Calu3 (cell line): ENCODE measurements at regions not wholly inside any gene's neighbourhood (a gene's known extent, or its start where the extent isn't known, plus 50 kb on each side); places are given as distances from the start of the nearest gene placed in this dataset.

ENCODE experiments used
- BruUV-seq: library from RNA; stranded (reverse); fragments of 400-500 nt; replicated peaks from 2 replicates; lab custom pipeline; 2021; lab: Mats Ljungman, UMichigan
- CTCF ChIA-PET: fragments of 300-600 bp; sonication (Branson Sonifier 250); formaldehyde crosslinking; loops from one replicate; lab custom pipeline; 2022; ENCODE audit warnings: antibody characterized with exemption; lab: Charles Lee
- DNase-seq: peaks from one replicate; pipeline ENCODE4 v3.0.0; 2022
- H3K27ac Mint-ChIP-seq: one replicate; pipeline ENCODE4 v1.8.0; 2022; ENCODE audit warnings: mixed read lengths; ENCODE audit not compliant: unreplicated experiment
- H3K27me3 Mint-ChIP-seq: one replicate; pipeline ENCODE4 v1.8.0; 2022; ENCODE audit warnings: mixed read lengths; ENCODE audit not compliant: unreplicated experiment
- H3K36me3 Mint-ChIP-seq: one replicate; pipeline ENCODE4 v1.8.0; 2022; ENCODE audit warnings: mild to moderate bottlenecking, moderate library complexity, mixed read lengths; ENCODE audit not compliant: insufficient read depth, unreplicated experiment
- H3K4me1 Mint-ChIP-seq: one replicate; pipeline ENCODE4 v1.8.0; 2022; ENCODE audit warnings: mild to moderate bottlenecking, low read depth, mixed read lengths; ENCODE audit not compliant: unreplicated experiment
- H3K4me3 Mint-ChIP-seq: one replicate; pipeline ENCODE4 v1.8.0; 2022; ENCODE audit warnings: mild to moderate bottlenecking, low read depth, moderate library complexity, mixed read lengths; ENCODE audit not compliant: unreplicated experiment
- H3K9me3 Mint-ChIP-seq: one replicate; pipeline ENCODE4 v1.8.0; 2022; ENCODE audit warnings: low read depth, mixed read lengths; ENCODE audit not compliant: unreplicated experiment
- intact Hi-C: fragments of 100-400 bp; cut with micrococcal nuclease; formaldehyde crosslinking; loops from one replicate; pipeline ENCODE4 v1.10.0; 2022; ENCODE audit not compliant: unreplicated experiment
- TF ChIP-seq, protein P1 (sequence below): fragments of 200-600 bp; IDR thresholded peaks from one replicate; pipeline ENCODE4 v1.8.0; 2022; ENCODE audit warnings: antibody characterized with exemption; ENCODE audit not compliant: unreplicated experiment

DNA sequence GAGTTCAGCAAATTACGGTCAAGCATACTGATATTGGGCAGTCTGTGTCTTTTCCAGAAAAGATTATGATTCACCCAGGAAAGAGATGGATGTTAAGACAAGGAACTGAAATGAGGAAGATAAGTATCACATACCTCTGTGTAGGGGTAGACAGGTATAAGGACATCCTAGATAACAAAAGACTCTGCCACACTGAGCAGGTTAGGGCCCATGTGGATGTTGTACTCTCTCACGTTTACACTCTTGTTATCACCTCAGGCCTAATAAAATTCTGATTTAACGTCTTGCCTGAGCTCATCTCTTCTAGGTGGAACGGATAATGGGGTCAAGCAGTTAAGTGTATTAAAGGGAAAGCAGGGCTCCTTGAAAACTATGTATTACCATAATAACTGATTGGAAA lies 2480.8 kb downstream of the PCDH9 start:
- TF ChIP-seq, protein P1, sequence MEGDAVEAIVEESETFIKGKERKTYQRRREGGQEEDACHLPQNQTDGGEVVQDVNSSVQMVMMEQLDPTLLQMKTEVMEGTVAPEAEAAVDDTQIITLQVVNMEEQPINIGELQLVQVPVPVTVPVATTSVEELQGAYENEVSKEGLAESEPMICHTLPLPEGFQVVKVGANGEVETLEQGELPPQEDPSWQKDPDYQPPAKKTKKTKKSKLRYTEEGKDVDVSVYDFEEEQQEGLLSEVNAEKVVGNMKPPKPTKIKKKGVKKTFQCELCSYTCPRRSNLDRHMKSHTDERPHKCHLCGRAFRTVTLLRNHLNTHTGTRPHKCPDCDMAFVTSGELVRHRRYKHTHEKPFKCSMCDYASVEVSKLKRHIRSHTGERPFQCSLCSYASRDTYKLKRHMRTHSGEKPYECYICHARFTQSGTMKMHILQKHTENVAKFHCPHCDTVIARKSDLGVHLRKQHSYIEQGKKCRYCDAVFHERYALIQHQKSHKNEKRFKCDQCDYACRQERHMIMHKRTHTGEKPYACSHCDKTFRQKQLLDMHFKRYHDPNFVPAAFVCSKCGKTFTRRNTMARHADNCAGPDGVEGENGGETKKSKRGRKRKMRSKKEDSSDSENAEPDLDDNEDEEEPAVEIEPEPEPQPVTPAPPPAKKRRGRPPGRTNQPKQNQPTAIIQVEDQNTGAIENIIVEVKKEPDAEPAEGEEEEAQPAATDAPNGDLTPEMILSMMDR = no peak
- intact Hi-C loops = no loop called here
- H3K4me3 Mint-ChIP-seq = no peak overlapping the region
- no peaks in the 10 kb centered on the region for H3K27me3 Mint-ChIP-seq
- no peak for DNase-seq
- no peaks in the 10 kb centered on the region for H3K9me3 Mint-ChIP-seq
- H3K4me1 Mint-ChIP-seq = no peaks in the 10 kb centered on the region
- H3K36me3 Mint-ChIP-seq = no peaks in the 10 kb centered on the region
- BruUV-seq = no TSS peak
- H3K27ac Mint-ChIP-seq = no peak overlapping the region
- CTCF ChIA-PET = no interaction called here

DNA sequence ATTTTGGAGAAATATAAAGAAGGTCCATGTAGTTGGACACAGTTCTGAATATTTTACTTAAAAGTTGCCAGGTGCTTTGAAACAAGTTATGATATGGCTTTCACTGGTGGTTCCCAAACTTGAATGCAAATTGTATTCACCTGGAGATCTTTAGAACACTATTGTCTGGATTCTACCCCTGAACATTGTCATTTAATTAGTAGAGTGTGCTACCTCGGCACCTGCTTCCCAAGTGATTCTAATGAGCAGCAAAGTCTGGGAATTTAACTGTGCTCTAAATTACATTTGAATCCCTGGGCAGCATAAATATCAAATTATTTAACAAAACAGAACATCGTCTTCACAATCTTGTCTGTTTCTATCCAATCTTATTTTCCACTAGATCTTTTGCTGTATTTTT lies 2483.3 kb downstream of the PCDH9 start:
- TF ChIP-seq, protein P1 = no peak
- no peaks in the 10 kb centered on the region for H3K9me3 Mint-ChIP-seq
- intact Hi-C loops = no loop called here
- DNase-seq = no peak
- H3K4me3 Mint-ChIP-seq = no peak overlapping the region
- H3K27ac Mint-ChIP-seq = no peak overlapping the region
- no peaks in the 10 kb centered on the region for H3K4me1 Mint-ChIP-seq
- no peaks in the 10 kb centered on the region for H3K27me3 Mint-ChIP-seq
- no peaks in the 10 kb centered on the region for H3K36me3 Mint-ChIP-seq
- no TSS peak for BruUV-seq
- CTCF ChIA-PET = no interaction called here

DNA sequence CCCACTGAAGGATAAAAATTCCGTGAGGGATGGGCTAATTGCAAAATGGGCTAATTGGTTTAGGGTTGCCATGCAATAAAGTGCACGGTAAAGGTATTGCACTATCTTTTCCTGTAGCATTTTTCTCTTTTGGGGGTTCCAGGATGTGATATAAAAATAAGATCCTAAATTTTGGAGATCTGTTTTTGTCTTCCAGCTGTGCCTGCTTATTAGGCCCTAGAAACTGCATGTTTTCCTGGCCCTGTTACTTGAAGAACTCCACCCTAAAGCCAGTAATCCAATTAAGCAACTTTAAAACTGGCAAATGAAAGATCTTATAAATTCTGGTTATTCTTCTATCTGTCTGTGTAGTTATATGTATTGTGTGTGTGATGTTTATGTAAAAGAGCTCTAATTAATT lies 2489.6 kb downstream of the PCDH9 start:
- Mint-ChIP-seq H3K9me3 (no peaks in the 10 kb centered on the region), H3K36me3 (no peaks in the 10 kb centered on the region), H3K27me3 (no peaks in the 10 kb centered on the region), H3K4me1 (no peaks in the 10 kb centered on the region), H3K4me3 (no peak overlapping the region), H3K27ac (no peak overlapping the region)
- no TSS peak for BruUV-seq
- CTCF ChIA-PET = no interaction called here
- DNase-seq = no peak
- intact Hi-C loops = no loop called here
- TF ChIP-seq, protein P1 = no peak

DNA sequence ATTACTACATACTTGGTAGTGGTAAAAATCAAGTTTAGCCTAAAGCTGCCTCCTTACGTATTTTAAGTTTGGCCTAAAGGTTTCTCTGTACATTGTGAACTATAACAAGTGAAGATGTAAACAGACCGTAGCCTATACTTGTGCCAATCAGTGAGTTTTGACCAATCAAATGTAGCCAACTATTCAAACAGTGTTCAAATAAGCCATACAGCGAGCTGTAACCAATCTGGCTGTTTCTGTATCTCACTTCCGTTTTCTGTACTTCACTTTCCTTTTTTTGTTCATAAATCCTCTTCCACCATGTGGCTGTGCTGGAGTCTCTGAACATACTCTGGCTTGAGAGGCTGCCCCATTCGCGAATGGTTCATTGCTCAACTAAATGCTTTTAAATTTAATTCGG lies 2504.6 kb downstream of the PCDH9 start:
- Mint-ChIP-seq H3K9me3 (peaks cover 5% of the 10 kb centered on the region), H3K27ac (no peak overlapping the region), H3K27me3 (no peaks in the 10 kb centered on the region), H3K4me1 (no peaks in the 10 kb centered on the region), H3K36me3 (no peaks in the 10 kb centered on the region), H3K4me3 (no peak overlapping the region)
- CTCF ChIA-PET = no interaction called here
- no TSS peak for BruUV-seq
- TF ChIP-seq, protein P1 = no peak
- intact Hi-C loops = no loop called here
- DNase-seq = no peak
